Adrenal gland (tissue), 9 donors: ENCODE measurements at regions not wholly inside any gene's neighbourhood (a gene's known extent, or its start where the extent isn't known, plus 50 kb on each side); places are given as distances from the start of the nearest gene placed in this dataset.

ENCODE experiments used
- DNase-seq, 7 donors: peaks; one replicate each; pipeline ENCODE4 v3.0.0-alpha.2; 2019 to 2020
- H3K27ac ChIP-seq, 5 donors: fragments of 200-600 bp; sonication (generic) in 4 of 5; 1 replicate in 3 of 5; 2 replicates in 2 of 5; pipeline versions ENCODE4 v1.5.1 to v1.8.0; 2016 to 2020; ENCODE audit warnings: mild to moderate bottlenecking in 1 of 5
- H3K27me3 ChIP-seq: fragments of 200-600 bp; 2 replicates; pipeline ENCODE4 v1.8.0; 2021
- H3K36me3 ChIP-seq, 2 donors: fragments of 200-600 bp; replicated peaks in 1 of 2; 1 replicate in 1 of 2; 2 replicates in 1 of 2; pipeline versions ENCODE4 v1.5.1 to v1.8.0; 2018 to 2022
- H3K4me1 ChIP-seq, 2 donors: fragments of 200-600 bp; replicated peaks in 1 of 2; 1 replicate in 1 of 2; 2 replicates in 1 of 2; pipeline versions ENCODE4 v1.5.1 to v1.8.0; 2018 to 2021
- H3K4me3 ChIP-seq, 4 donors: fragments of 200-600 bp; sonication (generic) in 3 of 4; one replicate each; pipeline ENCODE4 v1.5.1; 2016 to 2018
- H3K9me3 ChIP-seq, 3 donors: fragments of 200-600 bp; sonication (generic) in 1 of 3; replicated peaks in 1 of 3; 1 replicate in 2 of 3; 2 replicates in 1 of 3; pipeline versions ENCODE4 v1.5.1 to v1.8.0; 2016 to 2021
- POLR2A ChIP-seq, 2 donors: fragments of 450-650 bp; IDR thresholded peaks; one replicate each; pipeline ENCODE4 v1.6.1; 2017; ENCODE audit warnings: antibody characterized with exemption in 2 of 2, mild to moderate bottlenecking in 2 of 2, moderate library complexity in 1 of 2
- WGBS, 4 donors: extraction: QIAGEN DNeasy Blood & Tissue Kit in 2 of 4; methylation state at CpG; one replicate each; pipeline versions ENCODE4 v1.1.5 to v1.1.7; 2013 to 2017; 5-methylcytosine and 5-hydroxymethylcytosine counted together
- intact Hi-C, 2 donors: fragments of 100-400 bp; cut with DNase I; formaldehyde crosslinking; loops; one replicate each; pipeline versions ENCODE4 v1.14.1 to v1.15.0; 2022 to 2023
- TF ChIP-seq, protein P1 (sequence below), 6 experiments: fragments of 450-650 bp in 4 of 6; fragments of 200-600 bp in 2 of 6; sonication (generic) in 1 of 6; IDR thresholded peaks; 1 replicate in 5 of 6; 2 replicates in 1 of 6; pipeline versions ENCODE4 v1.5.1 to v1.8.0; 2016 to 2021; ENCODE audit warnings: antibody characterized with exemption in 6 of 6, mild to moderate bottlenecking in 2 of 6, moderate library complexity in 1 of 6
- donor health status: healthy with polysubstance abuse.
- donor health status: Bipolar disorder and iron deficiency.
- donor health status: DM: yes; HTN: yes; CAD: no.
- donor health status: DM: no; HTN: no; CAD: no.
- donor health status: DM: no; HTN: no; CAD: no.

DNA sequence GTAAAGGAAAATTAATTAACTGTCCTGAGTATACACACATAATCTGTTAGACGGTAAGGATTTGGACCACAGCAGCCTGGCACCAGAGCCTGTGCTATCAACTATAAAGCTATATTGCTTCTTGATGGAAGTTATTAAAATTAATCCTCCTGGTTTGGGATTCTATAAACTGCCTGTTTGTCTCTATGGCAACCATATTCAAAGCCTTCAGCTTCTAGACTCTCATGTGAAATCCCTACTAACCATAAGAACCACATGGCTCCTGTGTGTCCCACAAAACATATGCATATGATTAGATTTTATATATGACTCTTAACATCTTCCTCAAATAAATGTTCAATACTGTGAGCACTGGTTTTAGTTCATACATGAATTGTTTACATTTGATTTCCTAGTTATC lies 380.8 kb downstream of the ANKRD50 start:
- Histone ChIP-seq H3K27ac (no peak overlapping the region), H3K4me3 (no peak overlapping the region), H3K36me3 (no peaks in the 10 kb centered on the region), H3K27me3 (no peaks in the 10 kb centered on the region), H3K9me3 (no peaks in the 10 kb centered on the region), H3K4me1 (no peaks in the 10 kb centered on the region)
- WGBS, 4 donors = 75 to 97% (median 88%) methylated on average over 1 of the region's 1 CpG
- intact Hi-C loops = loop anchor here (5.0 to 10.0 kb wide), 3 partner anchors 913 to 953 kb away; no protein-coding TSS in a partner anchor
- TF ChIP-seq POLR2A (IDR thresholded peaks at IDR 0.05) = no peak
- TF ChIP-seq, protein P1, sequence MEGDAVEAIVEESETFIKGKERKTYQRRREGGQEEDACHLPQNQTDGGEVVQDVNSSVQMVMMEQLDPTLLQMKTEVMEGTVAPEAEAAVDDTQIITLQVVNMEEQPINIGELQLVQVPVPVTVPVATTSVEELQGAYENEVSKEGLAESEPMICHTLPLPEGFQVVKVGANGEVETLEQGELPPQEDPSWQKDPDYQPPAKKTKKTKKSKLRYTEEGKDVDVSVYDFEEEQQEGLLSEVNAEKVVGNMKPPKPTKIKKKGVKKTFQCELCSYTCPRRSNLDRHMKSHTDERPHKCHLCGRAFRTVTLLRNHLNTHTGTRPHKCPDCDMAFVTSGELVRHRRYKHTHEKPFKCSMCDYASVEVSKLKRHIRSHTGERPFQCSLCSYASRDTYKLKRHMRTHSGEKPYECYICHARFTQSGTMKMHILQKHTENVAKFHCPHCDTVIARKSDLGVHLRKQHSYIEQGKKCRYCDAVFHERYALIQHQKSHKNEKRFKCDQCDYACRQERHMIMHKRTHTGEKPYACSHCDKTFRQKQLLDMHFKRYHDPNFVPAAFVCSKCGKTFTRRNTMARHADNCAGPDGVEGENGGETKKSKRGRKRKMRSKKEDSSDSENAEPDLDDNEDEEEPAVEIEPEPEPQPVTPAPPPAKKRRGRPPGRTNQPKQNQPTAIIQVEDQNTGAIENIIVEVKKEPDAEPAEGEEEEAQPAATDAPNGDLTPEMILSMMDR (IDR thresholded peaks at IDR 0.05) = no peak
- no peak for DNase-seq

DNA sequence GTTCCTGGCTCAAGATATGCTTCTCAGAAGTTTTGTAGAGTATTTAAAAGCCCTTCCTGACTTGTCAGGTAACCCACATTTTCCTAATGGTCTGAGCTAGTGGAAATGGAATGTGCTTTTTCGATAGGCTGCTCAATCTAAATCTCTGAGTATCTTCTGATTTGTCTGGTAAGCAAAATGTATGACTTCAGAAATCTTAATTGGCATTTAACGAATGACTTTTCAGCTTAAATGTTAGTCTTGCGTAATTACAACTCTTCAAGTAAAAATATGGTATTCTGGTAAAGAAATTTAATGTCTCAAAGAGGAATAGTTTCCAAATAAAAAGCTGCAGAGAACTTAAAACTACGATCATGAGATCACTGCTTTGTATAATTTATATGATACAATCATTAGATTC lies 379.1 kb downstream of the ANKRD50 start:
- H3K9me3 ChIP-seq = no peaks in the 10 kb centered on the region
- H3K4me1 ChIP-seq = no peaks in the 10 kb centered on the region
- TF ChIP-seq, protein P1 (IDR thresholded peaks at IDR 0.05) = no peak
- TF ChIP-seq POLR2A (IDR thresholded peaks at IDR 0.05) = no peak
- H3K36me3 ChIP-seq = no peaks in the 10 kb centered on the region
- H3K4me3 ChIP-seq = no peak overlapping the region
- H3K27me3 ChIP-seq = no peaks in the 10 kb centered on the region
- intact Hi-C loops = loop anchor here (5.0 to 10.0 kb wide), 3 partner anchors 911 to 951 kb away; no protein-coding TSS in a partner anchor
- DNase-seq = no peak
- 49 to 56% (median 53%) methylated on average over 4 of the region's 4 CpGs for WGBS, 4 donors
- H3K27ac ChIP-seq = no peak overlapping the region

DNA sequence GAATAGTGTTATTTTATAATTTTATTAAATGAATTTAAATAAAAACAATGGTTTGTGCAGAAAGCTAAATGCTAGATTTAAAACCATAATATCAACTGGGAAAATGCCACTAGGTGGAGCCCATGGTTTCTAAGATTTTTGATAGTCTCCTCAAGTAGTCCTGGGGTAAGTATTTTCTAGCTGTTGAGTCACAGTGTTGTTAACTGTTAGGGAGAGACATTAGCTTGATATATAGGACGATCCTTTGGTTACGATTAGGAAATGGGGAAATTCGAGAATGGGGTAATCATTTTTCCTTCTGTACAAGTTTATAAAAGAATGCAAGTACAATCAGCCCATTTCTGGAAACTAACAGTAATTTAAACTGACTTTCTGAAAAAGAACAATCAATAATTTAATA lies 378.4 kb downstream of the ANKRD50 start:
- intact Hi-C loops = loop anchor here (5.0 to 10.0 kb wide), 3 partner anchors 911 to 951 kb away; no protein-coding TSS in a partner anchor
- no peaks in the 10 kb centered on the region for H3K27me3 ChIP-seq
- no peaks in the 10 kb centered on the region for H3K9me3 ChIP-seq
- no peak overlapping the region for H3K27ac ChIP-seq
- TF ChIP-seq, protein P1 (IDR thresholded peaks at IDR 0.05) = peak; percentile 38 to 72 (median 53)
- no peak for TF ChIP-seq POLR2A (IDR thresholded peaks at IDR 0.05)
- H3K4me3 ChIP-seq = no peak overlapping the region
- no peaks in the 10 kb centered on the region for H3K36me3 ChIP-seq
- 0 to 2% (median 0%) methylated on average over 3 of the region's 3 CpGs for WGBS, 4 donors
- peak in 5 of 7 donors; percentile 23 to 59 (median 51) for DNase-seq
- no peaks in the 10 kb centered on the region for H3K4me1 ChIP-seq

DNA sequence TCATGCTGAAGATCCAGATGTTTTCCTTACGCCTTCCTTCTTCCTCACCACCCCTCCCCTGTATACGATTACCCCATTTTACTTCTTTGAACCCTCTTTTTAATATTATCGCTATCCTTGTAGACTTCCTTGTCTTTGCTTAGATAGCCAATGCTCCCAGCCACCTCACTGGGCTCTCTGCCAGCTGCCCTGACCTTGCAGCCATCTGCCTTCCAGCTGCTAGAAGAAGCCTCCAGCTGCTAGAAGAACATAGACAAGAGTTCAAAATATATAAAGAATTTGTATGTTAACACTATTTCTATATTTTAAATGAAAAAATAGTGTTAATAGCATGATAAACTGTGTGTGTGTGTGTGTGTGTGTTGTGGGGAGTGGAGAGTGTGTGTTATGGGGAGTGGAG lies 374.7 kb downstream of the ANKRD50 start:
- Histone ChIP-seq H3K4me3 (no peak overlapping the region), H3K27ac (no peak overlapping the region), H3K27me3 (no peaks in the 10 kb centered on the region), H3K4me1 (no peaks in the 10 kb centered on the region), H3K36me3 (no peaks in the 10 kb centered on the region), H3K9me3 (no peaks in the 10 kb centered on the region)
- WGBS, 4 donors = 33 to 44% (median 41%) methylated on average over 3 of the region's 3 CpGs
- intact Hi-C loops = loop anchor here (10.0 kb wide), 2 partner anchors 907 to 947 kb away; no protein-coding TSS in a partner anchor
- DNase-seq = peak; percentile 48 to 81 (median 70)
- no peak for TF ChIP-seq POLR2A (IDR thresholded peaks at IDR 0.05)
- TF ChIP-seq, protein P1 (IDR thresholded peaks at IDR 0.05) = no peak
